ENCODE measurements at regions not wholly inside any gene's neighbourhood (a gene's known extent, or its start where the extent isn't known, plus 50 kb on each side); places are given as distances from the start of the nearest gene placed in this dataset.

GRCh38 chr3:157871248-157871647, 235.0 kb downstream of the SHOX2 start:
- TF ChIP-seq CTCF (IDR thresholded peaks at IDR 0.05) (no peak), POLR2A (IDR thresholded peaks at IDR 0.05) (no peak), POLR2AphosphoS5 (IDR thresholded peaks at IDR 0.05) (no peak), EP300 (IDR thresholded peaks at IDR 0.05) (no peak)

Data from upper lobe of left lung (tissue), 4 donors.